ACHN (cell line): ENCODE measurements at regions not wholly inside any gene's neighbourhood (a gene's known extent, or its start where the extent isn't known, plus 50 kb on each side); places are given as distances from the start of the nearest gene placed in this dataset.
A peak's percentile ranks its signal among the peaks of the same experiment; 100 is the strongest.

Experiments used
- DNase-seq: peaks from one replicate; pipeline ENCODE4 v3.0.0-alpha.2; 2015
- in situ Hi-C: cut with HindIII; loops from 2 replicates; pipeline ENCODE4 v1.10.0; 2017; ENCODE audit warnings: low sequenced_read_pairs, low pct_ligation_motif_present, low pct_unique_long_range_greater_than_20kb

GRCh38 chr16:9232102-9232770 is 140.8 kb downstream of the HAPSTR1 start:
- no peak for DNase-seq
- in situ Hi-C loops: no loop called here

GRCh38 chr16:9235867-9236266 is 144.4 kb downstream of the HAPSTR1 start:
- in situ Hi-C loops: no loop called here
- DNase-seq: no peak

- in situ Hi-C loops: no loop called here
- DNase-seq: no peak
Measured at GRCh38 chr16:9236319-9236718, 144.9 kb downstream of the HAPSTR1 start.

- no peak for DNase-seq
- in situ Hi-C loops: no loop called here
Measured at GRCh38 chr16:9238346-9238745, 146.9 kb downstream of the HAPSTR1 start.

- in situ Hi-C loops: no loop called here
- no peak for DNase-seq
Measured at GRCh38 chr16:9241177-9241576, 149.7 kb downstream of the HAPSTR1 start.

- no peak for DNase-seq
- in situ Hi-C loops: no loop called here
Measured at GRCh38 chr16:9248162-9248561, 156.7 kb downstream of the HAPSTR1 start.

GRCh38 chr16:9249534-9249933 is 158.1 kb downstream of the HAPSTR1 start:
- no peak for DNase-seq
- in situ Hi-C loops: no loop called here

GRCh38 chr16:9251026-9251425 is 159.6 kb downstream of the HAPSTR1 start:
- no peak for DNase-seq
- in situ Hi-C loops: no loop called here

- in situ Hi-C loops: no loop called here
Measured at GRCh38 chr16:9254863-9255262, 163.4 kb downstream of the HAPSTR1 start.

GRCh38 chr16:9256196-9256595 is 164.8 kb downstream of the HAPSTR1 start:
- in situ Hi-C loops: no loop called here

More at GRCh38 chr16:9254863-9255262, 163.4 kb downstream of the HAPSTR1 start:
- DNase-seq: no peak

GRCh38 chr16:9257843-9258242 is 166.4 kb downstream of the HAPSTR1 start:
- DNase-seq: no peak
- in situ Hi-C loops: no loop called here

More at GRCh38 chr16:9256196-9256595, 164.8 kb downstream of the HAPSTR1 start:
- DNase-seq: peak; percentile 51

GRCh38 chr16:9258423-9259051 is 167.1 kb downstream of the HAPSTR1 start:
- DNase-seq: peak; percentile 50
- in situ Hi-C loops: no loop called here

GRCh38 chr16:9259914-9260608 is 168.6 kb downstream of the HAPSTR1 start:
- in situ Hi-C loops: no loop called here
- no peak for DNase-seq

GRCh38 chr16:9260666-9261065 is 169.2 kb downstream of the HAPSTR1 start:
- no peak for DNase-seq
- in situ Hi-C loops: no loop called here

GRCh38 chr16:9261376-9261775 is 169.9 kb downstream of the HAPSTR1 start:
- in situ Hi-C loops: no loop called here
- no peak for DNase-seq

GRCh38 chr16:9262941-9263715 is 171.7 kb downstream of the HAPSTR1 start:
- DNase-seq: no peak
- in situ Hi-C loops: no loop called here

GRCh38 chr16:9264067-9264466 is 172.6 kb downstream of the HAPSTR1 start:
- in situ Hi-C loops: no loop called here
- DNase-seq: no peak

GRCh38 chr16:9268446-9268845 is 177.0 kb downstream of the HAPSTR1 start:
- in situ Hi-C loops: no loop called here
- no peak for DNase-seq

GRCh38 chr16:9270424-9270823 is 179.0 kb downstream of the HAPSTR1 start:
- no peak for DNase-seq
- in situ Hi-C loops: no loop called here
